ENCODE measurements at regions not wholly inside any gene's neighbourhood (a gene's known extent, or its start where the extent isn't known, plus 50 kb on each side); places are given as distances from the start of the nearest gene placed in this dataset.

- Histone ChIP-seq H3K4me1 (no peaks in the 10 kb centered on the region), H3K36me3 (no peaks in the 10 kb centered on the region), H3K4me3 (no peak overlapping the region), H3K27me3 (no peaks in the 10 kb centered on the region), H3K9me3 (no peaks in the 10 kb centered on the region), H3K27ac (no peak overlapping the region)
- no peak for DNase-seq (ENCODE audit: low spot score in 2 of 2)
- WGBS = 94% methylated on average over 3 of the region's 3 CpGs
- TF ChIP-seq POLR2AphosphoS5 (IDR thresholded peaks at IDR 0.05) (no peak), EP300 (IDR thresholded peaks at IDR 0.05) (no peak), POLR2A (IDR thresholded peaks at IDR 0.05) (no peak)
- TF ChIP-seq, protein P1, sequence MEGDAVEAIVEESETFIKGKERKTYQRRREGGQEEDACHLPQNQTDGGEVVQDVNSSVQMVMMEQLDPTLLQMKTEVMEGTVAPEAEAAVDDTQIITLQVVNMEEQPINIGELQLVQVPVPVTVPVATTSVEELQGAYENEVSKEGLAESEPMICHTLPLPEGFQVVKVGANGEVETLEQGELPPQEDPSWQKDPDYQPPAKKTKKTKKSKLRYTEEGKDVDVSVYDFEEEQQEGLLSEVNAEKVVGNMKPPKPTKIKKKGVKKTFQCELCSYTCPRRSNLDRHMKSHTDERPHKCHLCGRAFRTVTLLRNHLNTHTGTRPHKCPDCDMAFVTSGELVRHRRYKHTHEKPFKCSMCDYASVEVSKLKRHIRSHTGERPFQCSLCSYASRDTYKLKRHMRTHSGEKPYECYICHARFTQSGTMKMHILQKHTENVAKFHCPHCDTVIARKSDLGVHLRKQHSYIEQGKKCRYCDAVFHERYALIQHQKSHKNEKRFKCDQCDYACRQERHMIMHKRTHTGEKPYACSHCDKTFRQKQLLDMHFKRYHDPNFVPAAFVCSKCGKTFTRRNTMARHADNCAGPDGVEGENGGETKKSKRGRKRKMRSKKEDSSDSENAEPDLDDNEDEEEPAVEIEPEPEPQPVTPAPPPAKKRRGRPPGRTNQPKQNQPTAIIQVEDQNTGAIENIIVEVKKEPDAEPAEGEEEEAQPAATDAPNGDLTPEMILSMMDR (IDR thresholded peaks at IDR 0.05) = no peak
Measured at GRCh38 chr17:70834039-70834438, 664.7 kb downstream of the KCNJ2 start.

DNA sequence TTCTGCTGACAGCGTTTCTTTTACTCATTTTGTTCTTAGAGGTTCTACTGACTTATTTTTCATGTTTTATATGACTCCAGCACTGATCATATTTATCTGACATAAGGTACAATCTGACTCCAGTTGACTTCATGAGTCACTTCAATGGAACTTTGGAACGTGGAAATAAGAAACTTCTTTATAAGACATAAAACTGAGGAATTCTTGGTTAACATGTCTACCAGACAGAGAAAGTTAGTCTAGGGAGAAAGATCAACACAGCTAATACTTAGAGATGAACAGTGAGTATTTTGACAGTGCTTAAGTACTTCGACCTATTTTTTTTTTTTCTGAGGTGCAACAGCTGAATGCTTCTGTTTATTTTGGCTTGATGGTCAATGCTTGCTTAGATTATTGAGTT is 679.5 kb downstream of the KCNJ2 start:
- no peaks in the 10 kb centered on the region for H3K4me1 ChIP-seq
- whole genome bisulfite sequencing = 63% methylated on average over 3 of the region's 3 CpGs
- TF ChIP-seq POLR2A (IDR thresholded peaks at IDR 0.05) (no peak), POLR2AphosphoS5 (IDR thresholded peaks at IDR 0.05) (no peak), EP300 (IDR thresholded peaks at IDR 0.05) (no peak)
- TF ChIP-seq, protein P1 (IDR thresholded peaks at IDR 0.05) = no peak

DNA sequence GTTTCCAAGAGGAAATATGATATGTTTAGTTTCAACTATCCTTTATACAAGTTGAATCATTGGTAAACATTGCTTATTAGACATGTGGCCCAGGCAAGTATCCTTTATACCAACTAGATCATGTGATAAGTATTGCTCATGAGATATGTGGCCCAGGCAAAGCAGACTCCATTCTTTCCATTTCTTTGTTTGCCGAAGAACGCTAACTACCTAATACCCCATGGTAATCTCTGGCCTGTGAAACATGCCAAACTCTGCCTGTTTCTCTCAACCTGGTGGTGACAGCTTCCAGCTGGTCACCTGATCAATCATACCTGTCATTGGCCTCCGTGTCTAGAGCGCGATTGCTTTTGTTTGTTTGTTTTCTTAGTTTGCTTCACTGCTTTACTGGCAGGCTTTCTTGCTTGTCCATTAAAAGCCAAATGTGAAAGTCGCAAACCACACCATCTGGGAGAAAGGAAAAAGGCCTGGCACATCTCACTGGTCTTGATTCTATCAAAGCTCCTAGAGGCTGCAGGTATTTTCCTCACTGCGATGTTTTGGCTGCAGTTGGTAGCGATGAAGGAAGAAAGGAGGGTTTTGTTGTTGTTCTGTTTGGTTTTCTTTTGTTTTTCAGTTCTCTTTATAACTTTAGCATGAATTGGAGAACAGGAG is 686.2 kb downstream of the KCNJ2 start:
- no peak for DNase-seq (ENCODE audit: low spot score in 2 of 2)
- peaks cover 2% of the 10 kb centered on the region for H3K4me1 ChIP-seq
- H3K27ac ChIP-seq = no peak overlapping the region
- no peaks in the 10 kb centered on the region for H3K27me3 ChIP-seq
- H3K36me3 ChIP-seq = no peaks in the 10 kb centered on the region
- no peaks in the 10 kb centered on the region for H3K9me3 ChIP-seq
- H3K4me3 ChIP-seq = no peak overlapping the region
- WGBS = 84% methylated on average over 8 of the region's 8 CpGs
- TF ChIP-seq EP300 (IDR thresholded peaks at IDR 0.05) (no peak), POLR2AphosphoS5 (IDR thresholded peaks at IDR 0.05) (no peak), POLR2A (IDR thresholded peaks at IDR 0.05) (no peak)
- TF ChIP-seq, protein P1 (IDR thresholded peaks at IDR 0.05) = no peak

More for the DNA sequence above, 679.5 kb downstream of the KCNJ2 start:
- Histone ChIP-seq H3K9me3 (no peaks in the 10 kb centered on the region), H3K27ac (no peak overlapping the region), H3K4me3 (no peak overlapping the region), H3K27me3 (no peaks in the 10 kb centered on the region), H3K36me3 (no peaks in the 10 kb centered on the region)
- no peak for DNase-seq (ENCODE audit: low spot score in 2 of 2)

DNA sequence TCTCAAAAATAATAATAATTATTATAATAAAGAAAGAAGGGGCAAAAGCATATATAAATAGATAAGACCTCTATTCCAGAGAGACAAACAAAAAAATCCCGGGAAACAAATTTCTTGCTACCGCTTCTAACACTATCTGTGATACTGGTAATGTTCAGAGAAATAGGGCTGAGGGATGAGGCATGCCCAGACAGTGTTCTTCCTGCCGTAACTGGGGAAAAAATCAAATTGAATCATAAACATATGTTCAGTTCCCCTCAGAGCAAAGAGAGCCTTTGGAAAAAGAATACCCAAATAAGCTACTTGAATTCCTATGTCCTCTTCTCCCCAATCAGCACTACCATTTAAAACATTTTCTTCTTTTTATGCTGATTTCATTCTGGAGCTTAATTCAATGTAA is 688.0 kb downstream of the KCNJ2 start:
- Histone ChIP-seq H3K4me1 (peaks cover 2% of the 10 kb centered on the region), H3K4me3 (no peak overlapping the region), H3K9me3 (no peaks in the 10 kb centered on the region), H3K36me3 (no peaks in the 10 kb centered on the region), H3K27ac (no peak overlapping the region), H3K27me3 (no peaks in the 10 kb centered on the region)
- DNase-seq (ENCODE audit: low spot score in 2 of 2) = no peak
- 46% methylated on average over 3 of the region's 3 CpGs for WGBS
- TF ChIP-seq POLR2A (IDR thresholded peaks at IDR 0.05) (no peak), POLR2AphosphoS5 (IDR thresholded peaks at IDR 0.05) (no peak), EP300 (IDR thresholded peaks at IDR 0.05) (no peak)
- TF ChIP-seq, protein P1 (IDR thresholded peaks at IDR 0.05) = no peak

DNA sequence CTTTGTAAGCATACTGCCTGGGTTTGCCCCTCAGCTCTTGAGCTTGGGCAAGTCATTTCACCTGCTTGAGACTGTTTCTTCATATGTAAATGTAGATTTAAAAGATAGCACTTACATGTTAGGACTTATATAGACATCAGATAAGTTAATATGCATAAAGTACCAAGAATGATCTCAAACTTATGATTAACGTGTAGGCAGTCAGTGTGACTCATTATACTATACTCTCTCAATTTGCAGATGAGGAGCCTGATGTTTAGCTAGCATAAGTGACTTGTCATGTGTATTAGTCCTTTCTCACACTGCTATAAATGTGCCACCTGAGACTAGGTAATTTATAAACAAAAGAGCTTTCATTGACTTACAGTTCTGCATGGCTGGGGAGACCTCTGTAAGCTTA is 690.5 kb downstream of the KCNJ2 start:
- 59% methylated on average over 1 of the region's 1 CpG for WGBS
- Histone ChIP-seq H3K4me1 (peaks cover 2% of the 10 kb centered on the region), H3K4me3 (no peak overlapping the region), H3K27me3 (no peaks in the 10 kb centered on the region), H3K27ac (no peak overlapping the region), H3K9me3 (no peaks in the 10 kb centered on the region), H3K36me3 (no peaks in the 10 kb centered on the region)
- no peak for DNase-seq (ENCODE audit: low spot score in 2 of 2)
- TF ChIP-seq POLR2AphosphoS5 (IDR thresholded peaks at IDR 0.05) = no peak
- no peak for TF ChIP-seq EP300 (IDR thresholded peaks at IDR 0.05)
- no peak for TF ChIP-seq POLR2A (IDR thresholded peaks at IDR 0.05)
- TF ChIP-seq, protein P1 (IDR thresholded peaks at IDR 0.05) = no peak
